AG10803 (cell line): ENCODE measurements at regions not wholly inside any gene's neighbourhood (a gene's known extent, or its start where the extent isn't known, plus 50 kb on each side); places are given as distances from the start of the nearest gene placed in this dataset.

Experiments used
- DNase-seq: peaks from one replicate; pipeline ENCODE4 v3.0.0; 2010; ENCODE audit warnings: low read depth
- H3K4me3 ChIP-seq: 2 replicates; pipeline ENCODE4 v1.5.1; 2011; ENCODE audit warnings: mild to moderate bottlenecking, low read length, control low read depth
- TF ChIP-seq, protein P1 (sequence below): conservative IDR thresholded peaks from 2 replicates; pipeline ENCODE4 v1.5.1; 2011; ENCODE audit warnings: mild to moderate bottlenecking, low read length, control low read depth, inconsistent platforms

- TF ChIP-seq, protein P1, sequence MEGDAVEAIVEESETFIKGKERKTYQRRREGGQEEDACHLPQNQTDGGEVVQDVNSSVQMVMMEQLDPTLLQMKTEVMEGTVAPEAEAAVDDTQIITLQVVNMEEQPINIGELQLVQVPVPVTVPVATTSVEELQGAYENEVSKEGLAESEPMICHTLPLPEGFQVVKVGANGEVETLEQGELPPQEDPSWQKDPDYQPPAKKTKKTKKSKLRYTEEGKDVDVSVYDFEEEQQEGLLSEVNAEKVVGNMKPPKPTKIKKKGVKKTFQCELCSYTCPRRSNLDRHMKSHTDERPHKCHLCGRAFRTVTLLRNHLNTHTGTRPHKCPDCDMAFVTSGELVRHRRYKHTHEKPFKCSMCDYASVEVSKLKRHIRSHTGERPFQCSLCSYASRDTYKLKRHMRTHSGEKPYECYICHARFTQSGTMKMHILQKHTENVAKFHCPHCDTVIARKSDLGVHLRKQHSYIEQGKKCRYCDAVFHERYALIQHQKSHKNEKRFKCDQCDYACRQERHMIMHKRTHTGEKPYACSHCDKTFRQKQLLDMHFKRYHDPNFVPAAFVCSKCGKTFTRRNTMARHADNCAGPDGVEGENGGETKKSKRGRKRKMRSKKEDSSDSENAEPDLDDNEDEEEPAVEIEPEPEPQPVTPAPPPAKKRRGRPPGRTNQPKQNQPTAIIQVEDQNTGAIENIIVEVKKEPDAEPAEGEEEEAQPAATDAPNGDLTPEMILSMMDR = no peak
- no peak for DNase-seq
- no peak overlapping the region for H3K4me3 ChIP-seq
These were observed 161.1 kb upstream of the CADM1 start for GRCh38 chr11:115665175-115665821.

DNA sequence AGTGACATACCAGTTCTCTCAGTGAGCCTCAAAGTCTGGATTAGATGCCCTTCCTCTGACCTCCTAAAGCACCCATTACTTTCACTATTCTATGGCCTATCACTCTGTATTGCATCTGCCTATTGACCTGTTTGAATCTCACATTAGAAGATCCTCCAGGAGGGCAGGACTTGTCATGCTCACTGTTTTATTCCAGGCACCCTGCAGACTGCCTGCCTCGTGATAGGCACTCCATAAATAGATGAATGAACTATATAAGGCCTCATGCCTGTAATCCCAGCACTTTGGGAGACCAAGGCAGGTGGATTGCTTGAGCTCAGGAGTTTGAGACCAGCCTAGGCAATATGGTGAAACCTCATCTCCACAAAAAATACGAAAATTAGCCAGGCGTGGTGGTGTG, 160.1 kb upstream of the CADM1 start:
- no peak for DNase-seq
- no peak overlapping the region for H3K4me3 ChIP-seq
- TF ChIP-seq, protein P1 = no peak

DNA sequence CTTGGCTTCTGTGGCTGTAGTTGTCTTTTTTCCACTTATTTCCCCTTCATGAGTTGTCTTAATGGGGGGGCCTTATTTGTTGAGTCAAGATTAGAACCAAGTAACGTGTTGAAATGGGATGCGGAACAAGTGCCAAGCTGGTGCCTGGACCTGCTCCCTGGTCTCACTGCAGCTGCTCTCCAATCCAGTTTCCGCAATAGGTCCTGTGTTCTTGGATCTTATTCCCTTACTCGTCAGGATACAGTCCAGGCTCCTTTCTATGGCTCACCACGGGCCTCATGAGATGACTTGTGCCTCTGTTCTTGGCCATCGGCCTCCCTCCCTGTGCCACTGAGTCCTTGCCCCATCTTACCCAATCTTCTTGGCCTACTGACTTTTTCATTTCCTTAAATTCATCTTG, 159.6 kb upstream of the CADM1 start:
- no peak for DNase-seq
- no peak overlapping the region for H3K4me3 ChIP-seq
- TF ChIP-seq, protein P1 = no peak

DNA sequence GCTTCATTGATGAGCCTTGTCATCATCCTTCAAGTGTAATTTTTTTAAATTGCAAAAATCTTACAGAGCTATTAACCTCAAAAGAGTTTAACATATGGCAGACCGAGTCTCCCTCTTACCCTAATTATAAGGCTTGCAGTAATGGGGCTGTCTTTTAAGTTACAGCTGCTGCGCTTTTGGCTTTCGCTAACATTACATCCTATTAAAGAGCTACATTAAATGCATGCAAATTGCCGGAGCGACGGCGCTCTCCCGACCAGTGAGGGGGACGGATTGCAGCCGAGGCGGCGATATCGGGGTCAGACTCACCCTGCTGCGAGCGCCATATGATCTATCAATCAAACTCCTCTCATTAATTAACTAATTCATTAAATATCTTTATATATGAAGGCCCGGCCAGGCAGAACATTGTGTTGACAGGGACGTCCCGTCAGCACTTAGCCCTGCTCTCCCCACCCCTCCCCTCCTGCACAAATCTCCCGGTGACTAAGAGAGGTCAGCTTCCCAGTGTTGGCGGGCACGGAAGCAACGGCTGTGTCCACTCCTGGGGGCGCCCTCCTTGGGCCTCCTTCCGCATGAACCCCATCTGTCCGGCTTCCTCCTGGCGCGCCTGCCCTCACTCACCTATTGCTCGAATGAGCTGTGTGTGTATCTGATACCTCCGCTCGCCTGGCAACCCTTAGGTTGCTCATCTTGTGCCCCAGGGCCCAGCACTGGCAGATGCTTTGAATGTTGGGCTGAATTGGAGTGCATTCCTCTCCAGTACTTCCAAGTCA, 156.0 kb upstream of the CADM1 start:
- no peak overlapping the region for H3K4me3 ChIP-seq
- no peak for DNase-seq
- TF ChIP-seq, protein P1 = no peak

DNA sequence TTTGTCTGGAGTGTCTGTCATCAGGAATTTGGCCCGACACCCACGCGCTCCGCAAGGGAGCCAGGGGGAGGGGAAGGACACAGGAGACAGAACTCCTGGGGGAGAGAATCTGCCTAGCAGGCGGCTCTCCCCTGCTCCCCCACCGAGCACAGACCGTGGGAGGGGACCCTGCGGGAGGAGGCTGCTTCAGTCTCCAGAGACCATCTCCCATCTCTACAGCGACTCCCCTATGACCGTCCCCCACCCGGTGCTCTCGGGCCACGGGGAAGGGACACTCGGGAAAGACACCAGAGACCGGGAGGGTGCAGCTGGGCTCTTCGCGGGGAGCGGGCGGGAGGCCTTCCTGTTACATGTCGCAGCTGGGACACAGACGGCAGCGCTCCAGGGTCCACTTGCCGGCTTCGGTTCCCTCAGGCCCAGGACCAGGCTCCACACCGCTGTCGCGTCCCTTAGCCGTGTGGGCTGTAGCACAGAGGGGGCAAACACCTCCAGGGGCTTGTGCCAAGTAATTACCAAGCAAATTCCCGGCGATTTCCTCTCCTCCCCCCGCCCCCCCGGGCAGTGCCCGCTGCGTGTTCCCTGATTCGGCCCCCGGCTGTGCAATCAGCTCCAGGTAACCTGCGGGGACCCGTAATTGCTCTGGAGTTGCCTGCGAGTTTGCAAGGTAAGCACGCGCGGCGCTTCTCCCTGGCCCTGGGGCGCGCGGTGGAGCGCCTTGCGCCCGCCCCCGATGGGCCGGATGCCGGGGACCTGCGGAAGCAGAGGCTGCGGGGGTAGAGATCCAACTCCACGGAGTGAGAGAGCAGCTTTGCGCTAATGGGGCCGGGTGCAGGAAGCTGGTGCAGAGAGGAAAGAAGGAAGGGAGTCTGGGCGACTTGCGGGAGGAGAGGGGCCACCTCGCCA, 155.1 kb upstream of the CADM1 start:
- no peak for DNase-seq
- peak overlapping the region; percentile 43 for H3K4me3 ChIP-seq
- TF ChIP-seq, protein P1 = no peak

GRCh38 chr11:115657586-115657985, 153.4 kb upstream of the CADM1 start:
- TF ChIP-seq, protein P1 = no peak
- no peak overlapping the region for H3K4me3 ChIP-seq
- peak; percentile 27 for DNase-seq
